Keratinocyte (primary cell): ENCODE measurements at regions not wholly inside any gene's neighbourhood (a gene's known extent, or its start where the extent isn't known, plus 50 kb on each side); places are given as distances from the start of the nearest gene placed in this dataset.

ENCODE experiments used
- DNase-seq: peaks from one replicate; pipeline ENCODE4 v3.0.0-alpha.2; 2011; ENCODE audit warnings: low read depth, missing footprints, low spot score
- FAIRE-seq: peaks from 2 replicates; lab custom pipeline; 2011; peaks lifted over from hg19 to GRCh38; lab: Jason Lieb, UNC
- H2AFZ ChIP-seq: 2 replicates; pipeline ENCODE4 v1.6.0; 2012; ENCODE audit warnings: low read length, control low read depth, inconsistent platforms; ENCODE audit not compliant: control insufficient read depth
- H3K27ac ChIP-seq: 2 replicates; pipeline ENCODE4 v1.5.1; 2011; ENCODE audit warnings: low read length; ENCODE audit not compliant: control insufficient read depth, insufficient read depth
- H3K27me3 ChIP-seq: 3 replicates; pipeline ENCODE4 v1.6.0; 2011; ENCODE audit warnings: low read length; ENCODE audit not compliant: control insufficient read depth, insufficient read depth; ENCODE audit errors: extremely low read depth
- H3K36me3 ChIP-seq, 2 experiments: 2 replicates in 1 of 2; 3 replicates in 1 of 2; pipeline ENCODE4 v1.5.1; 2011; ENCODE audit warnings: low read length in 2 of 2, mild to moderate bottlenecking in 1 of 2; ENCODE audit not compliant: control insufficient read depth in 2 of 2, insufficient read depth in 2 of 2; ENCODE audit errors: extremely low read depth in 1 of 2
- H3K4me1 ChIP-seq: 3 replicates; pipeline ENCODE4 v1.5.1; 2011; ENCODE audit warnings: low read length; ENCODE audit not compliant: control insufficient read depth, insufficient read depth; ENCODE audit errors: extremely low read depth
- H3K4me2 ChIP-seq: 3 replicates; pipeline ENCODE4 v1.6.0; 2011; ENCODE audit warnings: low read depth, low read length; ENCODE audit not compliant: control insufficient read depth, insufficient read depth; ENCODE audit errors: extremely low read depth
- H3K4me3 ChIP-seq, 3 experiments: fragments of 200-600 bp in 1 of 3; sonication (generic) in 1 of 3; 2 replicates in 2 of 3; 3 replicates in 1 of 3; pipeline ENCODE4 v1.5.1; 2011 to 2016; ENCODE audit warnings: low read length in 3 of 3, mild to moderate bottlenecking in 3 of 3, control low read depth in 2 of 3, inconsistent platforms in 1 of 3, low read depth in 1 of 3, mixed read lengths in 1 of 3, mixed run types in 1 of 3, moderate library complexity in 1 of 3; ENCODE audit not compliant: control insufficient read depth in 2 of 3, insufficient read depth in 2 of 3; ENCODE audit errors: extremely low read depth in 1 of 3
- H3K79me2 ChIP-seq: 2 replicates; pipeline ENCODE4 v1.6.0; 2012; ENCODE audit warnings: low read length; ENCODE audit not compliant: control insufficient read depth, insufficient read depth
- H3K9ac ChIP-seq: 3 replicates; pipeline ENCODE4 v1.6.0; 2011; ENCODE audit warnings: low read length; ENCODE audit not compliant: control insufficient read depth, insufficient read depth; ENCODE audit errors: extremely low read depth
- H3K9me1 ChIP-seq: 3 replicates; pipeline ENCODE4 v1.6.0; 2011; ENCODE audit warnings: low read length; ENCODE audit not compliant: control insufficient read depth, insufficient read depth; ENCODE audit errors: extremely low read depth
- H3K9me3 ChIP-seq: 2 replicates; pipeline ENCODE4 v1.5.1; 2012; ENCODE audit warnings: low read depth, low read length; ENCODE audit not compliant: control insufficient read depth
- H4K20me1 ChIP-seq: 3 replicates; pipeline ENCODE4 v1.6.0; 2011; ENCODE audit warnings: low read length; ENCODE audit not compliant: control insufficient read depth, insufficient read depth; ENCODE audit errors: extremely low read depth
- CTCF ChIP-seq, 3 experiments: IDR thresholded peaks in 1 of 3; conservative IDR thresholded peaks in 1 of 3; optimal IDR thresholded peaks in 1 of 3; 2 replicates in 2 of 3; 3 replicates in 1 of 3; pipeline versions ENCODE3 to v1.5.1; 2011; ENCODE audit warnings: low read length in 3 of 3, mild to moderate bottlenecking in 3 of 3, moderate library complexity in 2 of 3, control low read depth in 1 of 3, inconsistent platforms in 1 of 3; ENCODE audit not compliant: insufficient read depth in 2 of 3; ENCODE audit errors: extremely low read depth in 1 of 3
- EZH2 ChIP-seq: IDR thresholded peaks from one replicate; pipeline ENCODE4 v1.6.1; 2012; ENCODE audit warnings: inconsistent platforms, mild to moderate bottlenecking, low read length, moderate library complexity
- dilution Hi-C: fragments of 300-500 bp; cut with MboI; formaldehyde crosslinking; loops from one replicate; pipeline ENCODE4 v1.7.0; 2020; ENCODE audit warnings: low sequenced_read_pairs; ENCODE audit not compliant: extremely low pct_ligation_motif_present

DNA sequence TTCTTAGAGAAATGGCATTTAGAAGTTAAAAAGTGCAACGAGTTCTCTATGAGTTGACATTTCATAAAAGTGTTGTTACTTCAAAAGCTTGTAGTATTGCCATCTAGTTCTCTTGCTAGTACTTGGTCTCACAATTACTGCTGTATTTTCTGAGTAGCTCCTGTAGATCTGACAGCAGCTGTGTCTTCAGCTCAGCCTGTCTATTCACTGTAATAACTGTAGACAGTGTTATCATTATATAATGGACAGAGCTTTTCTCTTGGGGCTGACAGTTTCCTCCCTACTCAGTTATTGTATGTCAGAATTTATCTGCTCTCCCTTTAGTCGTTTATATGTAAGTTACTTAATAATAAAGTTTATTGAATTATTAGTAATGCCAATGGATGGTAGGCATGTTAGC, 388.7 kb upstream of the VSTM2A start:
- H3K27ac ChIP-seq = no peak overlapping the region
- no peaks in the 10 kb centered on the region for H3K27me3 ChIP-seq
- H3K4me1 ChIP-seq = no peaks in the 10 kb centered on the region
- no peak overlapping the region for H2AFZ ChIP-seq
- no peaks in the 10 kb centered on the region for H4K20me1 ChIP-seq
- dilution Hi-C loops = no loop called here
- H3K4me3 ChIP-seq = no peak overlapping the region
- H3K9me1 ChIP-seq = no peaks in the 10 kb centered on the region
- no peaks in the 10 kb centered on the region for H3K79me2 ChIP-seq
- no peaks in the 10 kb centered on the region for H3K9me3 ChIP-seq
- no peak overlapping the region for H3K4me2 ChIP-seq
- FAIRE-seq (no peak), DNase-seq (no peak)
- TF ChIP-seq CTCF (optimal IDR thresholded peaks at IDR 0.05 in 1 of 3, IDR thresholded peaks at IDR 0.05 in 1 of 3, conservative IDR thresholded peaks at IDR 0.05 in 1 of 3; ENCODE audit: extremely low read depth in 1 of 3, insufficient read depth in 2 of 3, low read length in 3 of 3) (no peak), EZH2 (no peak)
- H3K36me3 ChIP-seq = no peaks in the 10 kb centered on the region
- H3K9ac ChIP-seq = no peak overlapping the region

- FAIRE-seq (no peak), DNase-seq (no peak)
- H3K9me1 ChIP-seq = no peaks in the 10 kb centered on the region
- no peak for TF ChIP-seq EZH2
- H3K36me3 ChIP-seq = no peaks in the 10 kb centered on the region
- dilution Hi-C loops = no loop called here
- no peaks in the 10 kb centered on the region for H3K79me2 ChIP-seq
- no peak overlapping the region for H3K4me3 ChIP-seq
- no peak overlapping the region for H3K9ac ChIP-seq
- no peak overlapping the region for H3K4me2 ChIP-seq
- no peak overlapping the region for H3K27ac ChIP-seq
- no peaks in the 10 kb centered on the region for H3K4me1 ChIP-seq
- H3K27me3 ChIP-seq = no peaks in the 10 kb centered on the region
- H4K20me1 ChIP-seq = no peaks in the 10 kb centered on the region
- H3K9me3 ChIP-seq = no peaks in the 10 kb centered on the region
- no peak overlapping the region for H2AFZ ChIP-seq
Measured at GRCh38 chr7:54159088-54159487, 383.1 kb upstream of the VSTM2A start.

DNA sequence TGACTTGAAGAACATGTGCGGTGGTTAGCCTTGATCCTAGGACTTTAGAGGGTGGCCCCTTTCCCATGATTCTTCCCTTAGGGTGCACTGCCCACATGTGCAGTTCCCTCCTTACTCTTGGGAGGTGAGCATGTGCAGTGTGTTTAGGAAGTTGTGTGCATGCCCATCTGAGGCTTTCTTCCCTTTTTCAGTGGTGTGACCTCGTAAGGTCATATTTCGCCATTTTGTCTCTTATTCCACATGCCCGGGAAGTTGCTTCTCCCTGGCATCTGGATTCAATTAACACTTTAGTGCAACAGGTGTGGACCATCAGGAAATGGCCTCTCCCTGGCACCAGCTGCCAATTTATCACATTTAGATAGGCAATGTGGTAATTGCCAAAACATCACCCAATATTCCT, 380.6 kb upstream of the VSTM2A start:
- H3K27me3 ChIP-seq = no peaks in the 10 kb centered on the region
- no peaks in the 10 kb centered on the region for H3K36me3 ChIP-seq
- no peaks in the 10 kb centered on the region for H3K9me3 ChIP-seq
- H3K9me1 ChIP-seq = no peaks in the 10 kb centered on the region
- H3K9ac ChIP-seq = no peak overlapping the region
- no peak overlapping the region for H3K4me2 ChIP-seq
- no peak for DNase-seq
- H3K79me2 ChIP-seq = no peaks in the 10 kb centered on the region
- no peaks in the 10 kb centered on the region for H3K4me1 ChIP-seq
- TF ChIP-seq CTCF (optimal IDR thresholded peaks at IDR 0.05 in 1 of 3, IDR thresholded peaks at IDR 0.05 in 1 of 3, conservative IDR thresholded peaks at IDR 0.05 in 1 of 3; ENCODE audit: extremely low read depth in 1 of 3, insufficient read depth in 2 of 3, low read length in 3 of 3) = no peak
- no peak for TF ChIP-seq EZH2
- no peak overlapping the region for H3K4me3 ChIP-seq
- no peaks in the 10 kb centered on the region for H4K20me1 ChIP-seq
- FAIRE-seq = no peak
- dilution Hi-C loops = no loop called here
- no peak overlapping the region for H3K27ac ChIP-seq
- H2AFZ ChIP-seq = no peak overlapping the region
